Endodermal cell (in vitro differentiated cells): ENCODE measurements at regions not wholly inside any gene's neighbourhood (a gene's known extent, or its start where the extent isn't known, plus 50 kb on each side); places are given as distances from the start of the nearest gene placed in this dataset.

ENCODE experiments used
- DNase-seq: peaks from one replicate; pipeline ENCODE4 v3.0.0-alpha.2; 2017
- H3K27ac ChIP-seq: 2 replicates; pipeline ENCODE4 v1.5.1; 2013; ENCODE audit warnings: mild to moderate bottlenecking, low read depth, low read length, moderate library complexity
- H3K27me3 ChIP-seq: 2 replicates; pipeline ENCODE4 v1.6.1; 2013; ENCODE audit warnings: mild to moderate bottlenecking, low read length, moderate library complexity; ENCODE audit not compliant: insufficient read depth, control insufficient read depth, poor library complexity, severe bottlenecking
- H3K36me3 ChIP-seq: 2 replicates; pipeline ENCODE4 v1.7.0; 2013; ENCODE audit warnings: mild to moderate bottlenecking, low read length, moderate library complexity; ENCODE audit not compliant: control insufficient read depth, insufficient read depth
- H3K4me1 ChIP-seq: one replicate; pipeline ENCODE4 v1.7.0; 2013; ENCODE audit warnings: low read length; ENCODE audit not compliant: control insufficient read depth, insufficient read depth
- H3K4me3 ChIP-seq: 2 replicates; pipeline ENCODE4 v1.5.1; 2013; ENCODE audit warnings: mild to moderate bottlenecking, low read length, moderate library complexity
- H3K9ac ChIP-seq: 2 replicates; pipeline ENCODE4 v1.6.1; 2013; ENCODE audit warnings: mild to moderate bottlenecking, low read length, moderate library complexity; ENCODE audit not compliant: poor library complexity, severe bottlenecking; ENCODE audit errors: extremely low read depth
- H3K9me3 ChIP-seq: 2 replicates; pipeline ENCODE4 v1.6.1; 2013; ENCODE audit warnings: mild to moderate bottlenecking, low read length, moderate library complexity; ENCODE audit not compliant: control insufficient read depth
- H3K27ac Mint-ChIP-seq: 2 replicates; pipeline ENCODE4 v1.8.0; 2020; ENCODE audit warnings: mixed read lengths
- H3K27me3 Mint-ChIP-seq: 2 replicates; pipeline ENCODE4 v1.8.0; 2021; ENCODE audit warnings: mild to moderate bottlenecking, mixed read lengths; ENCODE audit not compliant: insufficient read depth
- H3K36me3 Mint-ChIP-seq: 2 replicates; pipeline ENCODE4 v1.8.0; 2020; ENCODE audit warnings: low read depth, mixed read lengths
- H3K4me1 Mint-ChIP-seq: 2 replicates; pipeline ENCODE4 v1.8.0; 2020; ENCODE audit warnings: mixed read lengths
- H3K4me3 Mint-ChIP-seq: 2 replicates; pipeline ENCODE4 v1.8.0; 2020; ENCODE audit warnings: mild to moderate bottlenecking, moderate library complexity, mixed read lengths
- H3K9me3 Mint-ChIP-seq: 2 replicates; pipeline ENCODE4 v1.8.0; 2020; ENCODE audit warnings: mild to moderate bottlenecking, mixed read lengths
- CTCF ChIP-seq: fragments of 200-600 bp; sonication (generic); conservative IDR thresholded peaks from 2 replicates; pipeline ENCODE4 v1.5.0; 2021; ENCODE audit warnings: antibody characterized with exemption, mild to moderate bottlenecking
- WGBS, 2 experiments: methylation state at CpG; one replicate each; pipeline versions ENCODE4 v1.1.5 to v1.1.7; 2013; ENCODE audit warnings: missing lambda C conversion rate in 2 of 2, mixed read lengths in 1 of 2; ENCODE audit not compliant: insufficient coverage in 1 of 2, insufficient read length in 1 of 2; 5-methylcytosine and 5-hydroxymethylcytosine counted together

GRCh38 chr10:107614939-107615685, 450.6 kb upstream of the SORCS1 start:
- WGBS, 2 experiments: 95 to 100% methylated on average over 3 to 5 of the region's 8 CpGs
- H3K9me3 ChIP-seq: no peaks in the 10 kb centered on the region
- Mint-ChIP-seq H3K27ac (no peak overlapping the region), H3K4me3 (no peak overlapping the region), H3K27me3 (no peaks in the 10 kb centered on the region), H3K36me3 (no peaks in the 10 kb centered on the region), H3K9me3 (no peaks in the 10 kb centered on the region), H3K4me1 (no peaks in the 10 kb centered on the region)
- H3K4me1 ChIP-seq: no peaks in the 10 kb centered on the region
- no peaks in the 10 kb centered on the region for H3K27me3 ChIP-seq
- no peak overlapping the region for H3K4me3 ChIP-seq
- no peak for DNase-seq
- H3K27ac ChIP-seq: no peak overlapping the region
- H3K36me3 ChIP-seq: no peaks in the 10 kb centered on the region
- H3K9ac ChIP-seq: no peak overlapping the region
- TF ChIP-seq CTCF: no peak

GRCh38 chr10:107611115-107611514, 446.6 kb upstream of the SORCS1 start:
- no peak overlapping the region for H3K9ac ChIP-seq
- no peaks in the 10 kb centered on the region for H3K27me3 ChIP-seq
- no peaks in the 10 kb centered on the region for H3K9me3 Mint-ChIP-seq
- H3K36me3 Mint-ChIP-seq: no peaks in the 10 kb centered on the region
- H3K27me3 Mint-ChIP-seq: no peaks in the 10 kb centered on the region
- H3K4me3 ChIP-seq: no peak overlapping the region
- no peak for TF ChIP-seq CTCF
- H3K4me3 Mint-ChIP-seq: no peak overlapping the region
- H3K4me1 ChIP-seq: no peaks in the 10 kb centered on the region
- no peak overlapping the region for H3K27ac ChIP-seq
- no peaks in the 10 kb centered on the region for H3K4me1 Mint-ChIP-seq
- H3K9me3 ChIP-seq: no peaks in the 10 kb centered on the region
- H3K36me3 ChIP-seq: no peaks in the 10 kb centered on the region
- DNase-seq: no peak
- H3K27ac Mint-ChIP-seq: no peak overlapping the region

GRCh38 chr10:107589081-107589480, 424.6 kb upstream of the SORCS1 start:
- Mint-ChIP-seq H3K27ac (no peak overlapping the region), H3K27me3 (no peaks in the 10 kb centered on the region), H3K4me1 (peaks cover 8% of the 10 kb centered on the region), H3K9me3 (peaks cover 46% of the 10 kb centered on the region), H3K4me3 (no peak overlapping the region), H3K36me3 (peaks cover 5% of the 10 kb centered on the region)
- Histone ChIP-seq H3K36me3 (no peaks in the 10 kb centered on the region), H3K9me3 (peaks cover 54% of the 10 kb centered on the region), H3K27ac (no peak overlapping the region), H3K27me3 (no peaks in the 10 kb centered on the region), H3K9ac (no peak overlapping the region), H3K4me1 (no peaks in the 10 kb centered on the region), H3K4me3 (no peak overlapping the region)
- TF ChIP-seq CTCF: no peak
- 87 to 95% methylated on average over 2 to 3 of the region's 3 CpGs for WGBS, 2 experiments
- no peak for DNase-seq
